DOHH2 (cell line): ENCODE measurements at regions not wholly inside any gene's neighbourhood (a gene's known extent, or its start where the extent isn't known, plus 50 kb on each side); places are given as distances from the start of the nearest gene placed in this dataset.

Experiments used
- H3F3A ChIP-seq: fragments of 200-600 bp; sonication (generic), shearing (Covaris generic); 2 replicates; pipeline ENCODE4 v1.6.0; 2016; ENCODE audit warnings: antibody characterized with exemption, mild to moderate bottlenecking; ENCODE audit not compliant: control insufficient read depth, insufficient read depth
- H3K27ac ChIP-seq: fragments of 200-600 bp; sonication (generic); 2 replicates; pipeline ENCODE4 v1.5.1; 2014; ENCODE audit warnings: low read depth, mild to moderate bottlenecking, low read length, moderate library complexity
- H3K27me3 ChIP-seq: fragments of 200-600 bp; sonication (generic); 2 replicates; pipeline ENCODE4 v1.6.1; 2014; ENCODE audit warnings: mild to moderate bottlenecking, low read length, mixed read lengths; ENCODE audit not compliant: control insufficient read depth
- H3K36me3 ChIP-seq: fragments of 200-600 bp; sonication (generic); 2 replicates; pipeline ENCODE4 v1.6.1; 2014; ENCODE audit warnings: mild to moderate bottlenecking, low read length, moderate library complexity, mixed read lengths; ENCODE audit not compliant: control insufficient read depth
- H3K4me1 ChIP-seq: fragments of 200-600 bp; sonication (generic); 2 replicates; pipeline ENCODE4 v1.6.1; 2014; ENCODE audit warnings: mild to moderate bottlenecking, low read length, mixed read lengths; ENCODE audit not compliant: control insufficient read depth
- H3K4me2 ChIP-seq: fragments of 200-600 bp; sonication (generic); 2 replicates; pipeline ENCODE4 v1.6.0; 2014; ENCODE audit warnings: mild to moderate bottlenecking, low read length, moderate library complexity
- H3K4me3 ChIP-seq: fragments of 200-600 bp; sonication (generic); 2 replicates; pipeline ENCODE4 v1.5.1; 2014; ENCODE audit warnings: mild to moderate bottlenecking, low read length, mixed read lengths
- H3K79me2 ChIP-seq: fragments of 200-600 bp; sonication (generic); 2 replicates; pipeline ENCODE4 v1.6.1; 2014; ENCODE audit warnings: mild to moderate bottlenecking, low read length, mixed read lengths; ENCODE audit not compliant: control insufficient read depth
- H3K9me2 ChIP-seq: fragments of 200-600 bp; sonication (generic); replicated peaks from 2 replicates; pipeline ENCODE4 v1.6.1; 2014; ENCODE audit warnings: mild to moderate bottlenecking, low read length, mixed read lengths; ENCODE audit not compliant: control insufficient read depth
- H3K9me3 ChIP-seq: fragments of 200-600 bp; sonication (generic); 2 replicates; pipeline ENCODE4 v1.6.1; 2014; ENCODE audit warnings: antibody characterized with exemption, low read length, mixed read lengths; ENCODE audit not compliant: control insufficient read depth, insufficient read depth
- H4K20me1 ChIP-seq: fragments of 200-600 bp; sonication (generic); 2 replicates; pipeline ENCODE4 v1.6.0; 2014; ENCODE audit warnings: low read depth, mild to moderate bottlenecking, antibody characterized with exemption, low read length, moderate library complexity; ENCODE audit not compliant: control insufficient read depth, insufficient read depth
- EZH2phosphoT487 ChIP-seq: fragments of 200-600 bp; sonication (generic); IDR thresholded peaks from 2 replicates; pipeline ENCODE4 v1.6.1; 2017; ENCODE audit warnings: borderline replicate concordance, mild to moderate bottlenecking, antibody characterized with exemption, low read length, moderate library complexity, mixed read lengths
- TF ChIP-seq, protein P1 (sequence below): fragments of 200-600 bp; sonication (generic); IDR thresholded peaks from one replicate; pipeline ENCODE4 v1.5.1; 2014; ENCODE audit warnings: antibody characterized with exemption, mild to moderate bottlenecking, low read depth, low read length; ENCODE audit not compliant: poor library complexity, severe bottlenecking

DNA sequence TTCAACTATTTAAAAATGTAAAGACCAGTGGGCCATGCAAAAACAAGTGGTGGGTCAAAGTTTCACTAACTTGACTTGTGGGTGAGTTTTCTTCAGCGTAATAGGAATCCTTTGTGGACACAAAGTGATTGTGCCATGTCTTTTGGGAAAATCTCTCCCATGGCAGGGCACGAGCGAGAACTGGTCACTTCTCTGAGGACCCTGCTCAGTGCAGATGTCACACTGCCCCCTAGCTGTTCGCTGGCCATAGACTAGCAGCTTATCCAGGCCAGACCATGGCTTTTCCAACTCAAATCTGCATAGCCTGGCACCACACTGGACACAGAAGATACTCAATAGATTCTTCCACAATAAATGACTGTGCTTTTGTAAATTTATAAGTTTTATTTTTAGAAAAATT is 306.0 kb upstream of the CCL2 start:
- Histone ChIP-seq H3K4me3 (no peak overlapping the region), H3K27me3 (no peaks in the 10 kb centered on the region), H3K4me2 (no peak overlapping the region), H3K36me3 (no peaks in the 10 kb centered on the region), H4K20me1 (no peaks in the 10 kb centered on the region), H3K9me3 (no peaks in the 10 kb centered on the region), H3K9me2 (no peaks in the 10 kb centered on the region), H3K27ac (no peak overlapping the region), H3K4me1 (no peaks in the 10 kb centered on the region), H3K79me2 (no peaks in the 10 kb centered on the region), H3F3A (no peaks in the 10 kb centered on the region)
- no peak for TF ChIP-seq EZH2phosphoT487
- TF ChIP-seq, protein P1, sequence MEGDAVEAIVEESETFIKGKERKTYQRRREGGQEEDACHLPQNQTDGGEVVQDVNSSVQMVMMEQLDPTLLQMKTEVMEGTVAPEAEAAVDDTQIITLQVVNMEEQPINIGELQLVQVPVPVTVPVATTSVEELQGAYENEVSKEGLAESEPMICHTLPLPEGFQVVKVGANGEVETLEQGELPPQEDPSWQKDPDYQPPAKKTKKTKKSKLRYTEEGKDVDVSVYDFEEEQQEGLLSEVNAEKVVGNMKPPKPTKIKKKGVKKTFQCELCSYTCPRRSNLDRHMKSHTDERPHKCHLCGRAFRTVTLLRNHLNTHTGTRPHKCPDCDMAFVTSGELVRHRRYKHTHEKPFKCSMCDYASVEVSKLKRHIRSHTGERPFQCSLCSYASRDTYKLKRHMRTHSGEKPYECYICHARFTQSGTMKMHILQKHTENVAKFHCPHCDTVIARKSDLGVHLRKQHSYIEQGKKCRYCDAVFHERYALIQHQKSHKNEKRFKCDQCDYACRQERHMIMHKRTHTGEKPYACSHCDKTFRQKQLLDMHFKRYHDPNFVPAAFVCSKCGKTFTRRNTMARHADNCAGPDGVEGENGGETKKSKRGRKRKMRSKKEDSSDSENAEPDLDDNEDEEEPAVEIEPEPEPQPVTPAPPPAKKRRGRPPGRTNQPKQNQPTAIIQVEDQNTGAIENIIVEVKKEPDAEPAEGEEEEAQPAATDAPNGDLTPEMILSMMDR, result peak; percentile 22

DNA sequence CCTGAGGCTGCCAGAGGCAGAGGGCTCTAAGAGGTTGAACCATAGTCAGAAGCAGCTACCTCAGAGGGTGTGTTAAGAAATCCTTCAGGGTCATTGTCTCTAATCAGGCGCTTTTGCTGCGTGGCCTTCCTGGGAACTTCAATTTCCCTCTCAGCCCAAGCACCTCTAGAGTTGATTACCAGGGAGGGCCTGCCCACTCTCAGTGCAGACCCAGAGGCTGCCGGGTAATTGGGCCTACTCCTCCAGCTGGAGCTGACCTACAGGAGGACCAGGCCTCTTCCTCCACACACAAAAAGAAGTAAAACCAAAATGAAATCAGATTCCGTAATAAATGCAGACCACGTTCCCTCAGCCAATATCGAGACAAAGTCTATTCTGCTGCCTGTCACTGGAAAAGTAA is 305.0 kb upstream of the CCL2 start:
- H3K4me1 ChIP-seq, result no peaks in the 10 kb centered on the region
- no peaks in the 10 kb centered on the region for H3F3A ChIP-seq
- H3K9me2 ChIP-seq, result no peaks in the 10 kb centered on the region
- H3K79me2 ChIP-seq, result no peaks in the 10 kb centered on the region
- H3K4me2 ChIP-seq, result no peak overlapping the region
- H3K9me3 ChIP-seq, result no peaks in the 10 kb centered on the region
- H3K4me3 ChIP-seq, result no peak overlapping the region
- H3K27me3 ChIP-seq, result no peaks in the 10 kb centered on the region
- H4K20me1 ChIP-seq, result no peaks in the 10 kb centered on the region
- H3K27ac ChIP-seq, result no peak overlapping the region
- no peaks in the 10 kb centered on the region for H3K36me3 ChIP-seq
- TF ChIP-seq, protein P1, result no peak
- no peak for TF ChIP-seq EZH2phosphoT487

DNA sequence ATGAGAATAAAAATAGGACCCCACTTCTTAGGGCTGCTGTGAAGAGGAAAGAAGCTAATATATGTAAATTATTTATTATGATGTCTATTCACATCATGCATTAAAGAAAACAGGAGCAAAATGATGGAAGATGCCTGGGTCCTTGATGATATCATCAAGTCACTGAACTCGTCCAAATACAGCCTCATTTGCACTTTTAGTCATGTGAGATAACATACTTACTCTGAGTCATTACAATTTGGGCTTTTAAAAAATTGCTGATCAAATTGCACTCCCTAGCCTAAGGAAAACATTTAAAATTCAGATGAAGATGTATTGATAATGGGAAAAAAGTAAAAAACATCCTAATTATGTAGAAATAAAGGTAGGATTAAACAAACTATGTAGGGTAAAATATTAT is 302.7 kb upstream of the CCL2 start:
- H3K27ac ChIP-seq, result no peak overlapping the region
- no peaks in the 10 kb centered on the region for H3K27me3 ChIP-seq
- no peaks in the 10 kb centered on the region for H3K4me1 ChIP-seq
- H4K20me1 ChIP-seq, result no peaks in the 10 kb centered on the region
- no peaks in the 10 kb centered on the region for H3K36me3 ChIP-seq
- no peak overlapping the region for H3K4me2 ChIP-seq
- TF ChIP-seq EZH2phosphoT487, result no peak
- TF ChIP-seq, protein P1, result no peak
- no peaks in the 10 kb centered on the region for H3K79me2 ChIP-seq
- no peaks in the 10 kb centered on the region for H3K9me2 ChIP-seq
- no peaks in the 10 kb centered on the region for H3K9me3 ChIP-seq
- no peak overlapping the region for H3K4me3 ChIP-seq
- no peaks in the 10 kb centered on the region for H3F3A ChIP-seq

DNA sequence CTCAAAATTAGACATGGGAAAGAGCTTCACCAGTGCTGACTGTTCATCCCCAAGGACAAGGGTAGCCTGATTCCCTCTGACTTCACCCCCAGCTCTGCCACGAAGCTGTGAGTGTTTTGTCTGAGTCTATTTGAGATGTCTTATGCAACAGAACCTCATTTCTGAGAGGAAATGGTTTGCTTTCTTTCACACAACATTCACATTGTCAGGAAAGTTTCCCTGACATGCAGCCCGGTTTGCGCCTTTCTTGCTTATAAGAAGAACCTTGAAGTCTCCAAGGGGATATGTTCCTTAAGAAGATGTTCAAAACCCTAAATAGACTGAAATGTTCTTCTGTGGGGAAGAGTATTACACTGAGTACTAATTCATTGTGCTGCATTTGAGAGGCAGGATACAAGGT is 300.5 kb upstream of the CCL2 start:
- no peak overlapping the region for H3K27ac ChIP-seq
- H3K27me3 ChIP-seq, result no peaks in the 10 kb centered on the region
- no peaks in the 10 kb centered on the region for H3K36me3 ChIP-seq
- H3K4me3 ChIP-seq, result no peak overlapping the region
- H3K9me3 ChIP-seq, result no peaks in the 10 kb centered on the region
- H3F3A ChIP-seq, result no peaks in the 10 kb centered on the region
- no peaks in the 10 kb centered on the region for H3K79me2 ChIP-seq
- H3K4me1 ChIP-seq, result no peaks in the 10 kb centered on the region
- TF ChIP-seq, protein P1, result no peak
- TF ChIP-seq EZH2phosphoT487, result no peak
- no peaks in the 10 kb centered on the region for H3K9me2 ChIP-seq
- no peak overlapping the region for H3K4me2 ChIP-seq
- no peaks in the 10 kb centered on the region for H4K20me1 ChIP-seq
